ENCODE measurements at regions not wholly inside any gene's neighbourhood (a gene's known extent, or its start where the extent isn't known, plus 50 kb on each side); places are given as distances from the start of the nearest gene placed in this dataset.

DNA sequence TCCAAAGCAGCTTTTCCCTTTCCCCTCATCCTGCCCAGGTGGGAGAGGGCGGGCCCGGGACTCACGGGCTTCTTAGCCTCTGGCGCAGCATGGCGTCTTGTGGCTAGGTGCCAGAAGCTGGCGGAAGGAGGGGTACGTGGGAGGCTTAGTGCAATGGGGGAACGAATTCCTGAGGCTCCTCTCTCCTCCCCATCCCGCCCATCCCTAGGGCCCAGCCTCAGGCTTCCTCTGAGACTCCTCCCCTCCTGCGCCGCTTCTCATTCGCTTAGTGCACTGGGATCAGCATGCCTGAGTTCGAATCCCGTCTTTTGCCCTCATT is 297.8 kb downstream of the ZNF536 start:
- ATAC-seq (no peak), DNase-seq (no peak)
- Mint-ChIP-seq H3K9me3 (no peaks in the 10 kb centered on the region), H3K36me3 (ENCODE audit: insufficient read depth) (no peaks in the 10 kb centered on the region), H3K4me3 (no peak overlapping the region), H3K4me1 (ENCODE audit: low read depth) (no peaks in the 10 kb centered on the region), H3K27me3 (ENCODE audit: low read depth) (peaks cover 29% of the 10 kb centered on the region)

DNA sequence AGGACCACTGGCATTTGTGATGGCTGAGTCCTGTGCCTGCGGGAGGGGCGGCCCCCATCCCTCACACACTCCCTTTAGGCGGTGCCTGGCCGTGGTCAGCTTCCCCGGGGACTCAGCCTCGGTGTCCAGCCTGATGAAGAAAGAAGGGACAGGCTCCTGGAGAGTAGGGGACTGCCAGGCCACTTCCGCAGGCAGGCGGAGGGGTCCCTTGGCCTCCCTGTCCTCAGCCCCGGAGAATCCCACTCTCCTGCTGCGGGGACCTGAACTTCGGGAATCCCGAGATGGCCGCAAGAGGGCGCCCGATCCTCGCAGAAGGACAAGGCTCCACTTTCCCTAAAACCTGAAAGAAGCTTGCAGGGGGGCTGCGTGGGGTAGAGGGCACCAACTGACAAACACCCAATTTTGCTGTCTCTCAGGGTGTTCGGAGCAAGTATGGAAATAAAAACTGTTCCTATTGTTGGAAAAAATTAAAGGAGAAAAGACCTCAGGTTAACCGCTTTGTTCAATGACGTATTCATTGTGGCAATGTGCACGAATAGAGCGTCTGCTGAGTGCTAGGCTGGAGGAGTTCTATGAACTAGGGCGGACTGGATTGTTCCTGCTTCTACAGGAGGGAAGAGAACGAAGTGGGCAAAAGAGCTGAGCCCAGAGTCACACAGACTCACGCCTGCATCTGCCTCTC is 297.3 kb downstream of the ZNF536 start:
- Mint-ChIP-seq H3K27me3 (ENCODE audit: low read depth) (peaks cover 32% of the 10 kb centered on the region), H3K9me3 (no peaks in the 10 kb centered on the region), H3K4me3 (no peak overlapping the region), H3K4me1 (ENCODE audit: low read depth) (no peaks in the 10 kb centered on the region), H3K36me3 (ENCODE audit: insufficient read depth) (no peaks in the 10 kb centered on the region)
- DNase-seq (peak; percentile 30), ATAC-seq (no peak)

DNA sequence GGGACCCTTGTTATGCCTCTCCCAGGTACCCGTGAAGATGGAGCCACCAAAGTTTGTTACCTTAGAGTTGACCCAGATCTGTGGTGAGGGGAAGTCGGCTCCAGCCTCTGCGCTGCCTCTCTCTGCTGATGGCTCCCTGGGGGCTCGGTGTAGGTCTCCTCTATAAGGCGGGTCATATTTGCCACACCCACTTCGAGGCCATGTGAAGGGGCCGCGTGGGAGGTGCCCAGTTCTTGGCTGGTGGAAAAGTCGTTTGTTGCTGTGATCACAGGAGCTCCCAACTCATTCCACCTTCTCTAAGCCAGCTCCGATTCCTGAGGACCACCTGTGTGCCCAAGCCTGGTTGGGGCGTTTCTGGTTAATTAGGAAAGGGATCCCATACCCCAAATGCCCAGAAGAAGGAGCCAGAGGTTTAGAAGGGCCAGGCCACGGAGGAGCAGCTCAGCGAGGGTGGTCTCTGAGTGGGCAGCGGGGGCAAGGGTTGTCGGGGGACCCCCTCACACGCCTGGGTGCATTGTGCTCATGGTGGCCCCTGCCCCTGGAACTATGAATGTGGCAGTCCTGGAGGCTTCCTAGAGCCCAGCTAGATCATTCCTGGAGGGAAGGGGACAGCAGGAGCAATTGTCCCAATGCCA is 296.5 kb downstream of the ZNF536 start:
- H3K4me1 Mint-ChIP-seq (ENCODE audit: low read depth), result no peaks in the 10 kb centered on the region
- no peak overlapping the region for H3K4me3 Mint-ChIP-seq
- DNase-seq (no peak), ATAC-seq (no peak)
- H3K36me3 Mint-ChIP-seq (ENCODE audit: insufficient read depth), result no peaks in the 10 kb centered on the region
- peaks cover 40% of the 10 kb centered on the region for H3K27me3 Mint-ChIP-seq (ENCODE audit: low read depth)
- H3K9me3 Mint-ChIP-seq, result no peaks in the 10 kb centered on the region

DNA sequence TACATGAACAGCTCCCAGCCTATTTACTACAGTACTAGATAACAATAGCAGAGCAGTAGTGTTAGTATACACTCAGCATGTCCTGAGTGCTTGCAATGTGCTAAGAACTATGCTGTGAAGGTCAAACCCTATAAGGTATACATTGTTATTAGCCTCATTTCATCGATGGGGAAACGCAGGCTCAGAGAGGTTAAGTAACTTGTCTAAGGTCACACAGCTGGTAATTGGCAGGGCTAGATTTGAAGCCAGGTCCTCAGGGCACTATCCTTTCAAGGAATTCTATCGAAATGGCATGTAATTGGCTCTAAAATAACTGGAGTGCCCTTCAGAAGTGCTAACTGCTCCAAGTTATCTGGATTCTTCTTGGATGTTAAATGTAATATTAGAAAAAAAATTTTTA is 295.6 kb downstream of the ZNF536 start:
- Mint-ChIP-seq H3K27me3 (ENCODE audit: low read depth) (peaks cover 40% of the 10 kb centered on the region), H3K9me3 (no peaks in the 10 kb centered on the region), H3K4me3 (no peak overlapping the region), H3K36me3 (ENCODE audit: insufficient read depth) (no peaks in the 10 kb centered on the region), H3K4me1 (ENCODE audit: low read depth) (no peaks in the 10 kb centered on the region)
- ATAC-seq (no peak), DNase-seq (no peak)

DNA sequence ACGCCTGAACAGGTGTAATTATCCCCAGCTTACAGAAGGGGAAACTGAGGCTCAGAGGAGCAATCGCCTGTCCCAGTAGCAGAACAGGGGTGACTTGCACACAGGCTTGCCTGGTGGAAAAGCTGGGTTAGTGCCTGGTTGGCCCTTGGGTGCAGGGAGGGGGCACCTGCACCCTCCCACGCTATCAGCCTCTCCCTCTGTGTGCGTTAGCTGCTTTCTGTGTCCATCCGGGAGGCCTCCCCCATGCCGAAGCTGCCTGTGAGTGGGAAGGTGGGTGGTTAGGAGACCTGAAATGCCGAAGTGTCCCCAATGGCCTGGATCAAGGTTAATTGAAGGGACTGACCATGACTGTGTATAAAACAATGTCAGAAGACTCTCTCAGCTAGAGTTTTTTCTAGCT is 295.0 kb downstream of the ZNF536 start:
- DNase-seq, result no peak

DNA sequence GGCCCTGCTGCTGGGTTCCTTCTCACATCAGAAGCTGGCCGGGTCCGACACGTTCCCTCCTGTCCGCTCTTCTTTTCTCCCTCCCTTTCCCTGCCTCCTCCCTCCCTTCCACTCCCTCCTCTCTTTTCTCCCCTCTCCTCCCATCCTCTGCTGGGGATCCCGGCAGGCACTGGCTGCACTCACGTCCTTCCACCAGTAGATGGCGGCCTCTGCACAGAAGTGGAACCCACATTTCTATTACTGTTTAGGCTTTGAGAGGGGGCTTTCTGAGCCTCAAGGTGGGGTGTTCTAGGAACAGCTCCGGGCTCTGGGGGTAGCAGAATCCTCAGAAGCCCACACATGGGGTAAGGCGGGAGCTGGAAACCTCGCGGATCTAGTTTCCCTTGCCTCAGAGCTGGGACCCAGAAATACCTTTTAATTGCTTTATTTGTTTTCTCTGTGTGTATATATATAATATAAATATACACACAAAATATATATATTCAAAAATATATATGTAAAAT is 294.2 kb downstream of the ZNF536 start:
- no peak overlapping the region for H3K4me3 Mint-ChIP-seq
- peak in 1 of 2 donors; percentile 43 for ATAC-seq
- no peaks in the 10 kb centered on the region for H3K36me3 Mint-ChIP-seq (ENCODE audit: insufficient read depth)

More for the DNA sequence above, 295.0 kb downstream of the ZNF536 start:
- ATAC-seq, result no peak
- Mint-ChIP-seq H3K9me3 (no peaks in the 10 kb centered on the region), H3K4me1 (ENCODE audit: low read depth) (no peaks in the 10 kb centered on the region), H3K4me3 (no peak overlapping the region), H3K36me3 (ENCODE audit: insufficient read depth) (no peaks in the 10 kb centered on the region), H3K27me3 (ENCODE audit: low read depth) (peaks cover 44% of the 10 kb centered on the region)

DNA sequence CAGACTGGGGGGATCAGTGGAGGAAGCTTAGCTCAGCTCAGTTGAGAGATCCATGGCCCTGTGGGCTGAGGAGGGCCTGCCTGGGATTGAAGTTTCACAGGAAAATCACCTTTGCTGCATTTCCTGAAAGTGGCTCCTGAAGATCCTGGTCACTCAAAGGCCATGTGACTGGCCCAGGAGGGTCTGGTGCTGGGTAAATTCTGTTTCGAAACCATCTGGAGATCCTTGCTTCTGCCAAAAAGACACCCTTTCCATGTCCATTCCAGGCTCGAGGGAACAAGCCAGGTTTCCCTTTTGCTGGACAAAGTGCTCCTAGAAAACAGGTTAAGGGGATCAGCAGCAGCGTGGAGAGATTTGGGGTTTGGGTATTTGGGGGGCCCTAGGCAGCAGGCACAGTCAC is 293.3 kb downstream of the ZNF536 start:
- H3K9me3 Mint-ChIP-seq, result no peaks in the 10 kb centered on the region
- H3K27me3 Mint-ChIP-seq (ENCODE audit: low read depth), result peaks cover 38% of the 10 kb centered on the region
- no peaks in the 10 kb centered on the region for H3K4me1 Mint-ChIP-seq (ENCODE audit: low read depth)
- no peaks in the 10 kb centered on the region for H3K36me3 Mint-ChIP-seq (ENCODE audit: insufficient read depth)
- DNase-seq, result no peak
- ATAC-seq, result no peak
- H3K4me3 Mint-ChIP-seq, result no peak overlapping the region

More for the DNA sequence above, 294.2 kb downstream of the ZNF536 start:
- Mint-ChIP-seq H3K27me3 (ENCODE audit: low read depth) (peaks cover 44% of the 10 kb centered on the region), H3K4me1 (ENCODE audit: low read depth) (no peaks in the 10 kb centered on the region), H3K9me3 (no peaks in the 10 kb centered on the region)
- DNase-seq, result peak; percentile 34

DNA sequence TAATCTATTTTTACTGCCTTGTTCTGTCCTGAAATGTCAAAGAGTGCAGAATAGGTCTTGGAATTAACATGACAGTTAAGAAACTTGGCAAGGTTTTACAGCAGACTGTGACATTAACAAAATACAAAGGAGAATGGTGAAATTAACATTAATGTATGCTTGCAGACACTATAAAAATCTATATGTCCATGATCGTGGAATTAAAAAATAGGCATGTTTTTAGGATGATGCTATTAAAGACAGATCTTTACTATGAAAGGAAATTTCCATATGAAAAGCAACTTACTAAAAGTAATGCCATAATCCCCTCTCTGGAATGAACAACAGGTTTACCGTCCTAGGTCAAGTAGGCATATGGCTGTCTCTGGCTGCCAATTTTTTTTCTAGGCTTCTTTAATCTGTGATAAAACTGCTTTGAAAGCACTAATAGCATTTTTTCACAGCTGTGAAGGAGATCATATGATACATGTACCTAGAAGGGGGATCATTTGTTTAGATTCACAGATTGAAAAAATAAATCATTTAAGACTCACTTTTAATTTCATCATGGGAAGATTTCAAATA is 291.5 kb downstream of the ZNF536 start:
- H3K4me3 Mint-ChIP-seq, result no peak overlapping the region
- ATAC-seq (no peak), DNase-seq (no peak)
- peaks cover 29% of the 10 kb centered on the region for H3K27me3 Mint-ChIP-seq (ENCODE audit: low read depth)
- peaks cover 4% of the 10 kb centered on the region for H3K9me3 Mint-ChIP-seq
- H3K36me3 Mint-ChIP-seq (ENCODE audit: insufficient read depth), result no peaks in the 10 kb centered on the region
- no peaks in the 10 kb centered on the region for H3K4me1 Mint-ChIP-seq (ENCODE audit: low read depth)

DNA sequence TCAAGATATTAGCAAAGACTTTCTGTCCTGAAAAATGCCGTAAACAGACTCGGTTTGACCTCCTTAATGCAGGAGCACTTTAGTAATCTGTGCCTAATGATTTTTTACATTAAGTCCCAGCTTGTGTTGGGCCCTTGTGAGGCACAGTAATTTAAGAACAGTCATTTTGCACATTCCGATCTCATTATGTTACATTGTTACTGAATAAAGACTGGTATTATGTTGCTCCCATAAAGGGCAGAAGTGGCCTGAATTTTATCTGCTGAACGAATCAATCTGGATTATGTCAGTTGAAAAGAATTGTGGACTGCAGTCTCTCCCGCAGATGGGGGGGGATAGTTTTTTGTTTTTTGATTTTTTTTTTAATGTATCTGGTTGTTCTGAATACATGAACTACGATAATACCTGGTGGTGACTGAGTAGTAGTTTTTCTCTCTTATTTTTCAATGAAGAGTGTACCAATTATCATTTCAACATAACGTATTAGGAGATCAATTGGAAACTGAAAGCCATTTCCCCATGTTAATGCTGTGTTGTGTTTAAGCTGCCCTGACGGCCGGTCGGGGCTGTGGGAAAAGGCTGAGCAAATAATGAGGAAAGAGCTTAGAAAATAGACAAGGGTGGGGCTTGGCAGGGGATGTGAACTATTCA is 290.2 kb downstream of the ZNF536 start:
- no peaks in the 10 kb centered on the region for H3K4me1 Mint-ChIP-seq (ENCODE audit: low read depth)

DNA sequence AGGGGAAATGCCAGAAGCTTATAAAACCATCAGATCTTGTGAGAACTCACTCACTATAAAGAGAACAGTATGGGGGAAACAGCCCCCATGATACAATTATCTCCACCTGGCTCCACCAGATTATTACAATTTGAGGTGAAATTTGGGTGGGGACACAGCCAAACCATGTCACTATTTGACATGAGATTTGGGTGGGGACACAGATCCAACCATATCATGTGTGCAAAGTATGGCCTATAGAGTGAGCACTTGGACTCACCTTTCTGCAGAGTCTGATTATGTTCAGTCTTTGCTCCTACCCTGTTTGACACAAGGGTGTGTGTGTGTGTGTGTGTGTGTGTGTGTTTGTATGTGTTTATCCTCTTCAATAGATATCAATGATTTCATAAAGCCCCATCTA is 287.5 kb downstream of the ZNF536 start:
- Mint-ChIP-seq H3K9me3 (peaks cover 6% of the 10 kb centered on the region), H3K36me3 (ENCODE audit: insufficient read depth) (no peaks in the 10 kb centered on the region), H3K4me1 (ENCODE audit: low read depth) (no peaks in the 10 kb centered on the region), H3K27me3 (ENCODE audit: low read depth) (peaks cover 17% of the 10 kb centered on the region), H3K4me3 (no peak overlapping the region)
- DNase-seq (no peak), ATAC-seq (no peak)

More for the DNA sequence above, 290.2 kb downstream of the ZNF536 start:
- Mint-ChIP-seq H3K36me3 (ENCODE audit: insufficient read depth) (no peaks in the 10 kb centered on the region), H3K27me3 (ENCODE audit: low read depth) (peaks cover 24% of the 10 kb centered on the region), H3K4me3 (no peak overlapping the region), H3K9me3 (peaks cover 6% of the 10 kb centered on the region)
- ATAC-seq (no peak), DNase-seq (no peak)

DNA sequence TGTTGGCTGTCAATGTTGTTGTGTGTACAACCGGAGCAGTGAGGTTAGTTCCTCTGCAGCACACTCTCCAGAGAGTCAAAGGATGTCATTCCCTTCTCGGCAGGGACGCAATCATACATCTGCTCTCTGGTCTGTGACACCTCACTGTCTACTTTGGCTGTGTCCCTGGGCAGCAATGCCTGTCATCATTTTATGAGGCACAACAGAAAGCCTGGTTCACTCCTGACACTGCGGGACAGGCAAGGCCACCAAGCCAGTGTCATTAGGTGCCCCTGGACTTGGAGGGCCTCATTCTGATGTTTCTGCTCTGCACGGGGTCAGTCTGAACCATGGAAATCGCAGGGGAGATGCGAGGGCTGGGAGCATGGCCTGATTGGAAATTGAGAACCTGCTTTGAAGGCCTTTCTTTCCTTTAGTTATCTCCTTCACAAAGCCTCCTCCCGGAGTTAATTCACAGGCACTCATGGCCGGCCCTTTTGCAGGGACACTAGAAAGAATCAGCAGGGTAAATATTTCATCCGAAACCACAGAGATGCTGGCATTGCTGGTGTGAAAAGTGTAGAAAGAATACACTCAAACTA is 284.4 kb downstream of the ZNF536 start:
- H3K36me3 Mint-ChIP-seq (ENCODE audit: insufficient read depth), result no peaks in the 10 kb centered on the region
- peaks cover 8% of the 10 kb centered on the region for H3K27me3 Mint-ChIP-seq (ENCODE audit: low read depth)
- H3K4me3 Mint-ChIP-seq, result no peak overlapping the region
- no peak for DNase-seq
- no peaks in the 10 kb centered on the region for H3K4me1 Mint-ChIP-seq (ENCODE audit: low read depth)
- H3K9me3 Mint-ChIP-seq, result peaks cover 6% of the 10 kb centered on the region
- no peak for ATAC-seq

DNA sequence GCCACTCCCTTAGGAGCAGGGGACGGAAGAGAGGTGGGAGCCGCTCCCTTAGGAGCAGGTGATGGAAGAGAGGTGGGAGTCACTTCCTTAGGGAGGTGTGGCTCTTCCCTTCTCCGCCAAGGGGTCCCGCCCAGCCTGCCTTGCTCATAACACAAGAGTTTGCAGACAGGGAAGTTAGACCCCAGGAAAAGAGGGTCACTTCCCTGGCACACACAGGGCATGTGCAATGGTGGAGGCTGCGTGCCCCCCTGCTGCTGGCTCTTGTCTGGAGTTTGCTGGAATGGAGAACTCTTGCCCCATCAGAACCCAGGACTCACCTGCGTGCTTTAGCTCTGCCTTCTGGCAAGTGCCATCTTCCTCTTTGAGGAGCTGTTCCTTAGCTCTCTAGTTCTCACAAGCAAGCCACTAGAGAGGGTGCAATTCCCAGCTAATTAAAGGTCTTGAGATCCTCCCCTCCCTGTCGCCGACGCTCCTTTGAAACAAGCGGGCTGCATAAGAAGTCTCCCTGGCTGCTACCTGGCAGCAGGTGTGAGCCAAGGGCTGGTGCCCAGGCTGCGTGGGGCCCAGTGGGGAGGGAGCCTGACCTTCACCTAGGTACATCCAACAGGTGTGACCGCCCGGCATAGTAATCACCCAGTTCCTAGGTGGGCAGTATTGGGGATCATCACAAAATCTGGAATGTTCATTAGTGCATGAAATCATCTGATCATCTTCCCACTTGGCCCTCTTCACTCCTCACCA is 281.6 kb downstream of the ZNF536 start:
- DNase-seq (no peak), ATAC-seq (no peak)
- no peaks in the 10 kb centered on the region for H3K4me1 Mint-ChIP-seq (ENCODE audit: low read depth)
- no peak overlapping the region for H3K4me3 Mint-ChIP-seq
- peaks cover 3% of the 10 kb centered on the region for H3K9me3 Mint-ChIP-seq
- H3K27me3 Mint-ChIP-seq (ENCODE audit: low read depth), result peaks cover 13% of the 10 kb centered on the region
- no peaks in the 10 kb centered on the region for H3K36me3 Mint-ChIP-seq (ENCODE audit: insufficient read depth)

DNA sequence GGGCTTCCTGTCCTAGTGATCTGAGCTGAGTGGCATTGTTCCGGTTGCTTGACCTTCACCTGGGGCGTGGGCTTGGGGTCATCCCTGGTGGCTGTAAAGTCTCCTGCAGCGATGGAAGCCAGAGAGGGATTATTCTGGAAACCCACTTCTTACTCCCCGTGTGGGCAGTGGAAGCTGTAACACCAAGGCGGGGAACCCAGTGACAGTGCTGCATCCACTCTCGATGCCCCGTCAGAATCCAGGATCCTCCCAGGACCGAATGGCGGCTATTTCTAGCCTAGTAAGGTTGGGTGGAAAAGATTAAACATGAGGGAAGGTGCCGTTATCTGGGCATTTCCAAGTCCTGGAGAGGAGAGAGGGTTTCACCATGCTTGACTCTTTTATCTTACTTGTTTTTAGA is 280.6 kb downstream of the ZNF536 start:
- no peaks in the 10 kb centered on the region for H3K4me1 Mint-ChIP-seq (ENCODE audit: low read depth)
- peaks cover 21% of the 10 kb centered on the region for H3K27me3 Mint-ChIP-seq (ENCODE audit: low read depth)
- no peak overlapping the region for H3K4me3 Mint-ChIP-seq
- DNase-seq (no peak), ATAC-seq (no peak)
- no peaks in the 10 kb centered on the region for H3K36me3 Mint-ChIP-seq (ENCODE audit: insufficient read depth)
- no peaks in the 10 kb centered on the region for H3K9me3 Mint-ChIP-seq

DNA sequence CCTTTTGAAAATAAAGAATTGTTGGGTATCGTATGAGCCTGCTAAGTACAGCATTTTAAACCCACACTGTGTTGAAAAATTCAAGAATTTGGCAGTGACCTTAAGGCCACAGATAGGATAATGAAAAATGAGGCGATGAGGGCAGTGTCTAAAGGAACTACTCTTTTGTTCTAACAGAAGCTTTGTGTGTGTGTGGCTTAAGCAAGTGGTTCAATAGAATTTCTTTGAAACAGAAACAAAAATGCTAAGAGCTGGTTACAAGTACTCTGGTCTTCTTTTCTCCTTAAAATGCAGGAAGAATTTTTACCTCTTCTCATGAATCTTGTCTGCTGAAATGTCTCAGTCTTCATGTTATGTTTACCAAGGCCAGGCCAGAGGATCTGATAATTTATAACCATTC is 279.5 kb downstream of the ZNF536 start:
- H3K4me3 Mint-ChIP-seq, result no peak overlapping the region
- H3K27me3 Mint-ChIP-seq (ENCODE audit: low read depth), result peaks cover 21% of the 10 kb centered on the region
- DNase-seq (no peak), ATAC-seq (no peak)
- no peaks in the 10 kb centered on the region for H3K9me3 Mint-ChIP-seq
- H3K36me3 Mint-ChIP-seq (ENCODE audit: insufficient read depth), result no peaks in the 10 kb centered on the region
- no peaks in the 10 kb centered on the region for H3K4me1 Mint-ChIP-seq (ENCODE audit: low read depth)

Data from activated T-cell treated with anti-CD3 and anti-CD28 coated beads, Interleukin-2, amount 50 U/mL, for 4 hours (primary cell).